GM21737 (cell line): ENCODE measurements at regions not wholly inside any gene's neighbourhood (a gene's known extent, or its start where the extent isn't known, plus 50 kb on each side); places are given as distances from the start of the nearest gene placed in this dataset.
A peak's percentile ranks its signal among the peaks of the same experiment; 100 is the strongest.

Experiments used
- ATAC-seq: cut with Tn5 transposase; IDR thresholded peaks from one replicate; pipeline ENCODE4 v1.9.1; 2021; ENCODE audit warnings: mild to moderate bottlenecking, moderate library complexity; ENCODE audit not compliant: unreplicated experiment

GRCh38 chr6:144335311-144335861 is 50.3 kb downstream of the UTRN start:
- no peak for ATAC-seq

GRCh38 chr6:144335914-144336313 is 50.8 kb downstream of the UTRN start:
- peak; percentile 61 for ATAC-seq

- ATAC-seq = no peak
Observed at GRCh38 chr6:144336900-144337299, 51.8 kb downstream of the UTRN start.

GRCh38 chr6:144338474-144338873 is 53.3 kb downstream of the UTRN start:
- ATAC-seq = no peak

- no peak for ATAC-seq
Observed at GRCh38 chr6:144338951-144339700, 54.0 kb downstream of the UTRN start.

GRCh38 chr6:144339859-144340452 is 54.8 kb downstream of the UTRN start:
- no peak for ATAC-seq

GRCh38 chr6:144340541-144341371 is 55.6 kb downstream of the UTRN start:
- ATAC-seq = no peak

- ATAC-seq = no peak
Observed at GRCh38 chr6:144341831-144342527, 56.8 kb downstream of the UTRN start.

GRCh38 chr6:144343701-144344428 is 58.7 kb downstream of the UTRN start:
- peak; percentile 52 for ATAC-seq

- peak; percentile 37 for ATAC-seq
Observed at GRCh38 chr6:144344646-144345045, 59.5 kb downstream of the UTRN start.

- ATAC-seq = no peak
Observed at GRCh38 chr6:144345451-144345850, 60.3 kb downstream of the UTRN start.

- no peak for ATAC-seq
Observed at GRCh38 chr6:144346719-144347447, 61.7 kb downstream of the UTRN start.

- ATAC-seq = no peak
Observed at GRCh38 chr6:144347448-144347759, 62.3 kb downstream of the UTRN start.

GRCh38 chr6:144347933-144348332 is 62.8 kb downstream of the UTRN start:
- no peak for ATAC-seq

GRCh38 chr6:144349690-144350527 is 64.8 kb downstream of the UTRN start:
- ATAC-seq = no peak

- no peak for ATAC-seq
Observed at GRCh38 chr6:144350528-144350880, 65.4 kb downstream of the UTRN start.

- ATAC-seq = no peak
Observed at GRCh38 chr6:144351379-144352127, 66.4 kb downstream of the UTRN start.

- no peak for ATAC-seq
Observed at GRCh38 chr6:144352331-144352730, 67.2 kb downstream of the UTRN start.
